ENCODE measurements at regions not wholly inside any gene's neighbourhood (a gene's known extent, or its start where the extent isn't known, plus 50 kb on each side); places are given as distances from the start of the nearest gene placed in this dataset.

DNA sequence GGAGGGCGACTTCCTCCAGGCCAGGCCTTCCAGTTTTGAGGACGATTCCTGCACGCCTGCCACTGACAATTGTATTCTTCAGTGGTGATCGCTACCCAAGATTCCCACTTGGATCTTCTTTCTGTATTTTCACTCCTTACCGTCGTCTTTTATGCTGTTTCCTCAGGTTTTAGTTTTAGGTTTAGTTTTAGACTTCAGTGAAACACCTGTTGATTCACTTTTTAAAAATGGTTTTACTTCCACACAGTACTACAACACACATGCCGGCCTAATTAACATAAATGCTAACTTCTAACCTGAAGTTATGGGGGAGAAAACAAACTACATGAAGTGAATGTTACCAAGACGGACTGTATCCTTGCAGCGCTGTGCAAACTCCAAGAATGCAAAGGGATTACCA, 530.6 kb upstream of the MGMT start:
- Mint-ChIP-seq H3K4me1 (peaks cover 6% of the 10 kb centered on the region), H3K4me3 (no peak overlapping the region), H3K36me3 (ENCODE audit: low read depth) (no peaks in the 10 kb centered on the region), H3K9me3 (no peaks in the 10 kb centered on the region), H3K27me3 (no peaks in the 10 kb centered on the region), H3K27ac (no peak overlapping the region)
- CTCF ChIA-PET: no interaction called here
- DNase-seq: no peak
- POLR2A ChIA-PET: no interaction called here

DNA sequence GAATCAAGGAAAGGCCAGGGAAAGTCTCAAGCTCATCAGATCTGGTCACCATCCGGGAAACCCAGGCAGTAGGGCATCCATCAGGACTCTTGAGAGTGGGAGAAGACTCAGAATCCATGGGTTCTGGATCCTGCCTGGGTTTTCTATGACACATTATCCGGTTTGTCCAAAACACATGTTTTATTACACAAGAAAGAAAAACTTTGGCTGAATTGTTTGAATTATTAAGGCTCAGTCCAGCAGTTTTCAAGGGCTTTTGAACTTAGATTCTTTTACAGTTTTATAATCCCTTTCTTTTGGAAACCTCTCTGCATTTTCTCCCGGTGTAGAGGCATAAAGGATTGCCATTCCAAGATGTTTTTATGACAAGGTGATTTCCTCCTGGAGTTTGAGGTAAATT, 528.5 kb upstream of the MGMT start:
- CTCF ChIA-PET: no interaction called here
- H3K4me1 Mint-ChIP-seq: peaks cover 6% of the 10 kb centered on the region
- POLR2A ChIA-PET: no interaction called here

DNA sequence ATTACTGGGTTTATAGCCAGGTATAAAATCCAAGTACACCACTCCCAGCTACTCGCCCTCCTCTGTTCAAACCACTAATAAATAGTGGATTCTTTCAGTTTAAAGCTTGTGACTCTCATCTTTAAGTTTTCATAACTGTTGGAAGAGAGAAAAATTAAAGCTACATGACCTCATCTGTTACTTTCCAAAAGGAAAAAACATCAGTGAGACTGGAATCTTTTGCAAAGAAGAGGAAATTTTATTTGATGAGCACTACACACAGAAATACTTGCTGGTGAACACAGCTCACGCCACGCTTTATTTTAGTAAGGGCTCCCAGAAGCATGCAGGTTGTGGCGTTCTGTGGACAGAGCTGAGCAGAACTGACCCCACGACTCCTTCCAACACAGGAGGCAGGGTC, 527.0 kb upstream of the MGMT start:
- H3K4me3 Mint-ChIP-seq: no peak overlapping the region
- peaks cover 11% of the 10 kb centered on the region for H3K9me3 Mint-ChIP-seq
- ChIA-PET POLR2A (no interaction called here), CTCF (no interaction called here)
- H3K27me3 Mint-ChIP-seq: no peaks in the 10 kb centered on the region
- H3K27ac Mint-ChIP-seq: no peak overlapping the region
- DNase-seq: no peak
- no peaks in the 10 kb centered on the region for H3K36me3 Mint-ChIP-seq (ENCODE audit: low read depth)
- no peaks in the 10 kb centered on the region for H3K4me1 Mint-ChIP-seq

More for the DNA sequence above, 528.5 kb upstream of the MGMT start:
- DNase-seq: no peak
- no peaks in the 10 kb centered on the region for H3K27me3 Mint-ChIP-seq
- H3K9me3 Mint-ChIP-seq: no peaks in the 10 kb centered on the region
- no peaks in the 10 kb centered on the region for H3K36me3 Mint-ChIP-seq (ENCODE audit: low read depth)
- no peak overlapping the region for H3K4me3 Mint-ChIP-seq
- no peak overlapping the region for H3K27ac Mint-ChIP-seq

DNA sequence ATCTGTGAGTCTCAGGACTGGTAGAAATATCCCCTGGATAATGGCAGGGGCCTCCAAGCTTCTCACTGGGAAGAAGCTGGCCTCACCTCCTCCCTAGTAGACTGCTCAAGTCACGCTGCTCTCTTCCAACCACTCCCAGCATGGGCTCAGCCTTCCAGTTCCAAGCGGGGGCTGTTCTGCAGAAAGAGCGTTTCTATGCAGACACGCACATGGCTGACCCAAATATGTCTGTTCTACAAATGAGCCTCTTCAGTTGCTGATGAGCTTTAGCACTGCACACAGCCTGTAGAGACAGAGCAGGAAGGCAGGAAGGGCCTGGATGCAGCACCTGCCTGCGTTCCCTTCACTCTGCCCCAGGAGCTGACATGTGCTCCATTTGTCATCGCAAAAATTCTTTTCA, 523.9 kb upstream of the MGMT start:
- no peak overlapping the region for H3K4me3 Mint-ChIP-seq
- DNase-seq: no peak
- ChIA-PET CTCF (no interaction called here), POLR2A (no interaction called here)
- peaks cover 23% of the 10 kb centered on the region for H3K9me3 Mint-ChIP-seq
- H3K36me3 Mint-ChIP-seq (ENCODE audit: low read depth): no peaks in the 10 kb centered on the region
- H3K27ac Mint-ChIP-seq: no peak overlapping the region
- H3K4me1 Mint-ChIP-seq: no peaks in the 10 kb centered on the region
- H3K27me3 Mint-ChIP-seq: no peaks in the 10 kb centered on the region

DNA sequence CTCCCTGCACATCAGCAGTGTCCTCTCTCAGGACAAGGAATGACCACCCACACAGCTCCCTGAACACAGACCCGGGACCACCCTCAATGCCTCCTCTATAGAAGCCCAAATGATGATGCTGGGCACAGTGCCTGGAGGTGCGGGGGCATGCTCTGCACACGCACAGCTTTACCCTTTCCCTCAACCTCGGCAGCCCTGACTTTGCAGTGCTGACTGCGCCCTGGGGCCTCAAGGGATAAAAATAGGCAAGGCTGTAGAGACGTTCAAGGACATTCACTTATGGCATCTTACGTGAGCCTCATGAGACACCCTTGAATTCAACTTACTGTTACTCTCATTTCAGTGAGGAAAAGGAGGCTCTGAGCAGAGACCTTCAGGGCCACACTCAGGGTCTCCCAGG, 521.6 kb upstream of the MGMT start:
- H3K9me3 Mint-ChIP-seq: peaks cover 23% of the 10 kb centered on the region
- H3K36me3 Mint-ChIP-seq (ENCODE audit: low read depth): no peaks in the 10 kb centered on the region
- no peaks in the 10 kb centered on the region for H3K27me3 Mint-ChIP-seq
- no peaks in the 10 kb centered on the region for H3K4me1 Mint-ChIP-seq
- no peak overlapping the region for H3K27ac Mint-ChIP-seq
- DNase-seq: no peak
- POLR2A ChIA-PET: no interaction called here
- CTCF ChIA-PET: no interaction called here
- H3K4me3 Mint-ChIP-seq: no peak overlapping the region

DNA sequence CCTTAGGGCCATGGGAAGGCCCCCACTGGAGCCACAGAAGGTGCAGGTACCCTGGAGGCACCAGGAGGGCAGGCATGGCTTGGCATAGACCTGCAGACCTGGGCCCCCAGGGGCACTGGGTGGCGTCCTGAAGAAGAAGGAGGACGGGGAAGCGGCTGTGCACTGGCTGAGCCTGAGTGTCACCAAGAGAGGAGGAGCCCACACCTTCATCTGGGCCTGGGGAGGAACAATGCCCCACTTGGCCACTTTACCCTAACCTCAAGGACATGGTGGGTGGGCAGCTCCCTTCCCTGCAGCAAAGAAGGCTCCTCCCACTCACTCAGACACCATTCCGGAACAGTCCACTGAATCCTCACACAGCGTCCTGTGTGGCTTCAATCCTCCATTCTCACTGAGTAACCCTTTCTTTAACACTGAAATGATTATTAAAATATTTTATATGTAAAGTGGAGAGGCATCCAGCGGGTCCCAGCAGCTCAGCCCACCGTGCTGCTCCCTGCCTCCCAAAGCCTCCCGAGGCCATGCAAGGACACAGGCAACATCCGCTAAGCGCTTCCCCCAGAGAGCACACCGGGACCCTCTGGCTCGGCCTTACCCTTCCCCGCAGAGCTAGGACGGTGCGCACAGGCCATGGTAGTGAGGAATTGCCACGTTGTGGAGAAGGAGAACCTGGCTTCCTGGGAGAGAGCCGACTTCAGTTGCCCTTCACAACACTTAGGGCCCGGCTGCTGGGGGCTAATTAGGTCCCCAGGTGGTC, 516.7 kb upstream of the MGMT start:
- CTCF ChIA-PET: no interaction called here
- H3K27ac Mint-ChIP-seq: no peak overlapping the region
- no peaks in the 10 kb centered on the region for H3K4me1 Mint-ChIP-seq
- no peak overlapping the region for H3K4me3 Mint-ChIP-seq
- POLR2A ChIA-PET: no interaction called here
- no peak for DNase-seq
- no peaks in the 10 kb centered on the region for H3K36me3 Mint-ChIP-seq (ENCODE audit: low read depth)
- H3K27me3 Mint-ChIP-seq: no peaks in the 10 kb centered on the region
- peaks cover 9% of the 10 kb centered on the region for H3K9me3 Mint-ChIP-seq

DNA sequence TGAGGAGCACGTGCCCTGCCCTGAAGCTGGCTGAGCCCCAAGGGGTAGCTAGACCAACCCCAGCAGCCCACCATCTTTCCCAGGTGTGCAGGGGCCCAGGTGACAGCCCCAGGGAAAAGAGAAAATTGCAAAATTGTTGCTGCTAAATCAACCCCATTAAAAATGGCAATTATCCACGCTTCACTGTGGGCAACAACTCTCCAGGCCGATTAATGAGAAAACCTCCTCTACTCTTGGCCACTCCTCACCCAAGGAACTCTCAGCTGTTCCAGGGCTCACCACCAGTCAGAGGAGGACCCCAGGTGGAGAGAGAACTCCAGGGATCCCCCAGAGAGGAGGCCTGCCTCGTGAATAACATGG, 516.1 kb upstream of the MGMT start:
- peaks cover 8% of the 10 kb centered on the region for H3K9me3 Mint-ChIP-seq
- H3K27ac Mint-ChIP-seq: no peak overlapping the region
- POLR2A ChIA-PET: no interaction called here
- H3K27me3 Mint-ChIP-seq: no peaks in the 10 kb centered on the region
- no peaks in the 10 kb centered on the region for H3K4me1 Mint-ChIP-seq
- CTCF ChIA-PET: no interaction called here
- H3K4me3 Mint-ChIP-seq: no peak overlapping the region
- no peak for DNase-seq
- no peaks in the 10 kb centered on the region for H3K36me3 Mint-ChIP-seq (ENCODE audit: low read depth)

DNA sequence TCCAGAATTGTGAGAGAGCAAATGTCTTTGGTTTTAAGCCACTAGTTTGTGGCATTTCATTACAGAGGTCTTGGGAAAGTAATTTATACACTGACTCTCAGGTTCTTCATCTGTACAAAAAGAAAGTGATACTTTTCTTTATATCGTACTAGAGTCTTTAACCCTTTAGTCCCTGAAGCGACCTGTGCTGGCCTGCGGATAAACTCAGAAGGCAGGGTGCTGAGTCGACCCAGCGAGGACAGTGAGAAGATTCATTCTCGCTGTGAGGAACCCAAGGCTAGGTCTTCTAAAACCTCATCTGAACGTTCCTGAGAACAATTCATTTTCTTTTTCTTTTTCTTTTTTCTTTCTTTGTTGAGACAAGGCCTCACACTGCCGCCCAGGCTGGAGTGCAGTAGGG, 514.2 kb upstream of the MGMT start:
- Mint-ChIP-seq H3K27ac (no peak overlapping the region), H3K4me1 (no peaks in the 10 kb centered on the region), H3K4me3 (no peak overlapping the region), H3K27me3 (no peaks in the 10 kb centered on the region), H3K9me3 (no peaks in the 10 kb centered on the region), H3K36me3 (ENCODE audit: low read depth) (no peaks in the 10 kb centered on the region)
- no peak for DNase-seq
- CTCF ChIA-PET: no interaction called here
- POLR2A ChIA-PET: no interaction called here

DNA sequence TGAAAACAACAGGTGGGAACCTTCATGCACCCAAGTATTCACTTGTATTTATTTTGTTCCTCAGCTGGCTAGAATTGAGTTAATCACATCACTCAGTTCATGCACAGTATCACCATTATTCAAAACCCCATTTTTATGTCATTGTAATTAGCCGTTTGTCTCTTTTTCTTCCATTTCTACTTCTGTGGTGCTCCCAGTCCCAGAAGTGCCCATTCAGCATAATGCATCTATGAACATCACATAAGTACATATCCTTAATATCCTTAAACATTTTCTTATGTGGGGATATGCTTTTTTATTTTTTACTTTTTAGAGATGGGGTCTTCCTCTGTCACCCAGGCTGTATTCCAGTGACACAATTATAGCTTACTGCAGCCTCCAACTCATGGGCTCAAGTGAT, 510.9 kb upstream of the MGMT start:
- Mint-ChIP-seq H3K9me3 (no peaks in the 10 kb centered on the region), H3K4me3 (no peak overlapping the region), H3K27me3 (no peaks in the 10 kb centered on the region), H3K36me3 (ENCODE audit: low read depth) (no peaks in the 10 kb centered on the region), H3K27ac (no peak overlapping the region), H3K4me1 (no peaks in the 10 kb centered on the region)
- CTCF ChIA-PET: no interaction called here
- POLR2A ChIA-PET: no interaction called here
- DNase-seq: no peak

DNA sequence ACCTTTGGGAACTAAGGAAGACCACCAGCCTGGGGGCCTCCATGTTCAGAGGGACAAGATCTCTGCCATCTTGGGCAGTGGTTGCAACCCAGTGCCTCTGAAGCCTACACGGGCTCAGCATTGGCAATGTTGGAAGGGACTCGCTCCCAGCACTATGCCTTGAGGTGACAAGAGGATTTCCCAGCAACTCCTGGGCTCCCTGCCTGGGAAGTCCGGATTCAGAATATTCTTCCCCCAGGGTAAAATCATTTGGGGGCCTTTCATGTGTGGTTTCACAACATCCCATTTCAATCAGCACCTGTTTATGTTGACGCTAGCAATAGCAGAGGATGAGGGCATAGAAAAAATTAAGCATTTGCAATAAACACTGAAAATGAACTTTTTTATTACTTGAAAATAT, 509.8 kb upstream of the MGMT start:
- Mint-ChIP-seq H3K27me3 (no peaks in the 10 kb centered on the region), H3K9me3 (no peaks in the 10 kb centered on the region), H3K36me3 (ENCODE audit: low read depth) (no peaks in the 10 kb centered on the region), H3K4me1 (no peaks in the 10 kb centered on the region), H3K27ac (no peak overlapping the region), H3K4me3 (no peak overlapping the region)
- POLR2A ChIA-PET: no interaction called here
- CTCF ChIA-PET: no interaction called here
- DNase-seq: no peak

DNA sequence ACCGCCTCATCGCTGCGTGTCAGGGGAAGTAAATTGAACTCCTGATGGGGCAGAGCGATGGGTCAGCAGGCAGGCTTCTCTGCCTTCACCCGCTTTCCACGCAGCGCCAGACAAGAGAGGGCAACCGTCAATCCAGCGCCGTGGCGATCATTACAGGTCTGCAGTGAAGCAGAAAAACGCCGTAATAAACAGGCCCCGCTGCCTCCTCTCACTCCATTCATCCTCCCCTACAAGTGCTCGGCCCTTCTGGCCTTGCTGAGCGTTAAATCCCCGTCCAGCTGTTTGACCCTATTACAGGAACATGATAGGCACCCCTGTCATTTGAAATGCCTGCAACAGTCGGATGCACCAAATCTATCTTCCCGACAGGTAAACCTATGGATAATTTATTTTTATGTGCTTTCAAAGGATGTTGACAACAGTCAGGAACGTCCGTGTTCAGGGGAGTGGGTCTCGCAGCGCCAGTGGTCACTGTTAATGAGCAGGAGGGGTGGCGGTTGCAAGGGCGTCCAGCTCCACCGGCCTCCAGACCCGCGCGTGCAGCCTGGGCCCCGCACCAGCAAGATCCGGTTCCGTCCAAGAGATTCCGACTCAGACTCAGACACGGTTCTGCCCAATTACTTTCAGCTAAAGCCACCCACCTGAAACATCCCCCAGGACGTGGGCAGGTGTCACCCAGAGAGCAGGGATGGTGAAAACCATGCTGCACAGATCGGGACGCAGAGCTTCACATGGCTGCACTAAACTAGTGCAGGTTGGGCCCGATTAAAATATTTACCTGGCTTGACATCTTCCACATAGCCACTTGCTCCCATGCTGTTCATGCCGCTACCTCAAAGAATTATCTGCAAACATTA, 508.0 kb upstream of the MGMT start:
- ChIA-PET CTCF (no interaction called here), POLR2A (no interaction called here)
- Mint-ChIP-seq H3K36me3 (ENCODE audit: low read depth) (no peaks in the 10 kb centered on the region), H3K27ac (no peak overlapping the region), H3K4me1 (no peaks in the 10 kb centered on the region), H3K9me3 (no peaks in the 10 kb centered on the region), H3K27me3 (no peaks in the 10 kb centered on the region), H3K4me3 (no peak overlapping the region)
- no peak for DNase-seq

DNA sequence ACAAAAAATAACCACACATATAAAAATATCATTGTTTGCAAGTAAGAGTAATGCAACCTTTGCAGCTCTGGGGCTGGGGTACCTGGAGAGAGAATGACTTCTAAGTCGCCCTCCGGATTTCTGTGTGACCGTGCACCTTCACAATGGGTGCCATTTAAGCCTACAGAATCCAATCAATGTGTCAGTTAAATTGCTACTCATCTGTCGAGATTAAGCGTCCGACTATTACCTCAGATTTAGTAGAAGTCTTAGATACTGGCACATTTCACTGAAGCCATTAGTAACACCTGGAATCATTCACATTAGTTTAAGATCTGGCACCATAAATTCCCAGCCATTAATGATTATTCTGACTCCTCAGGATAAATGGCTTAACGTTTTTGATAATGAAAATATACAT, 507.3 kb upstream of the MGMT start:
- Mint-ChIP-seq H3K27ac (no peak overlapping the region), H3K9me3 (no peaks in the 10 kb centered on the region), H3K4me3 (no peak overlapping the region), H3K36me3 (ENCODE audit: low read depth) (no peaks in the 10 kb centered on the region), H3K4me1 (no peaks in the 10 kb centered on the region), H3K27me3 (no peaks in the 10 kb centered on the region)
- ChIA-PET POLR2A (no interaction called here), CTCF (no interaction called here)
- no peak for DNase-seq

DNA sequence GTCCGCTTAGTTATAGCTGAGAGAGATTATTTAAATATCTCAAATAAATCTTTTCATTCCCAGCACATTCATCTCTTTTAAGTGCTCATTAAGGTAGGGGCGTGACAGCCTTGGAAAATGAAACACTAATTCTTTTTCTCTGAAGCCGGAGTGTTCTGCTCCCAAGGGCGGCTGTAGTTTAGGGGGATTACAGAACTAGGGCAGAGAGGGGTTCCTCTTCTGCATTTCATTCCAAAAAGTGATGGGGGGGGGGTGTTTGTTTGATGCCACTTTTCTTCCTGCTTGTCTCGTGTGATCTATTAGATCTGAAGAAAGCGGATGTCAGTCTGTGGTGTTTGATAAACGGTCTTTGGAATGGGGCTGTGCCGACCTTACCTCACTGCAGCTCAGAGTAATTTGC, 506.5 kb upstream of the MGMT start:
- H3K4me1 Mint-ChIP-seq: no peaks in the 10 kb centered on the region
- no peaks in the 10 kb centered on the region for H3K9me3 Mint-ChIP-seq
- no peak overlapping the region for H3K4me3 Mint-ChIP-seq
- H3K27ac Mint-ChIP-seq: no peak overlapping the region
- H3K36me3 Mint-ChIP-seq (ENCODE audit: low read depth): no peaks in the 10 kb centered on the region
- DNase-seq: no peak
- CTCF ChIA-PET: no interaction called here
- POLR2A ChIA-PET: no interaction called here
- no peaks in the 10 kb centered on the region for H3K27me3 Mint-ChIP-seq

DNA sequence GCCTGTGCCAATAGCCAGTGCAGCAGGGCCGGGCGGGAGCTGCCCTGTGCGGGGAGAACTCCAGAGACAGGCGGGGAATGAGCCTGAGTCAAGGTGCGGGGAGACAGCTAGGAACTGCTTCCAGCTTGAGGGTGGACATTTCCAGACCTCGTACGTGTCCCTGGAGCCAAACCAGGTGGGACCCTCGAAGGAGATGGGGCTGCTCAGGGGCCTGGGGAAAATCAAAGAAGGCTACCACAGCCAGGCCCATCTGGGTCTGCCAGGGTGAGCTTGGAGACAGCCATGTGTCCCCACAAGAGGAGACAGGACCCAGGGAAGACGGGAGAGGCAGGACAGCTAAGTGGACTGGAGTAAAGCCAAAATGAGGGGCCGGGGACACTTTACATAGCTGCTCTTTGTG, 504.9 kb upstream of the MGMT start:
- Mint-ChIP-seq H3K4me3 (no peak overlapping the region), H3K9me3 (no peaks in the 10 kb centered on the region), H3K4me1 (no peaks in the 10 kb centered on the region), H3K36me3 (ENCODE audit: low read depth) (no peaks in the 10 kb centered on the region), H3K27me3 (no peaks in the 10 kb centered on the region), H3K27ac (no peak overlapping the region)
- ChIA-PET CTCF (no interaction called here), POLR2A (no interaction called here)
- no peak for DNase-seq
